HG03280 (cell line): ENCODE measurements at regions not wholly inside any gene's neighbourhood (a gene's known extent, or its start where the extent isn't known, plus 50 kb on each side); places are given as distances from the start of the nearest gene placed in this dataset.

Experiments used
- ATAC-seq: cut with Tn5 transposase; IDR thresholded peaks from one replicate; pipeline ENCODE4 v1.9.1; 2021; ENCODE audit warnings: mild to moderate bottlenecking, moderate library complexity; ENCODE audit not compliant: unreplicated experiment

DNA sequence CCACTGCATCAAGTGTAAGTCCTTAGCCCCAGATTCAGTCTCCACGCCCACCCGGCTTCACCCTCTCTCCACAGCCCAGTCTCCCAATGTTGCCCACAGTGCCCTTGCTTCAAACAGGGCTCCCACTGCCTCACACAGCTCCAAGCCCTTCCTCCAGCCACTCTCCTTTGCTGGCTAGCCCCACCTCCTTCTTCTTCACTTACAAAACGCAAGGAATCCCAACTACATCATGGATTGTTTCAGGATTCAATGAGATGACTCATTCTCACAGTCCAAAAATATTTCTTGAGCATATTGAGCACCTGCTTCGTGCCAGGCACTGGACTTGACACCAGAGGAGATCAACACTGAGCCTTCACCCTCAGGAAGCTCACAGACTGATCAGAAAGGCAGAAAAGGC lies 533.5 kb downstream of the BUD13 start:
- no peak for ATAC-seq

DNA sequence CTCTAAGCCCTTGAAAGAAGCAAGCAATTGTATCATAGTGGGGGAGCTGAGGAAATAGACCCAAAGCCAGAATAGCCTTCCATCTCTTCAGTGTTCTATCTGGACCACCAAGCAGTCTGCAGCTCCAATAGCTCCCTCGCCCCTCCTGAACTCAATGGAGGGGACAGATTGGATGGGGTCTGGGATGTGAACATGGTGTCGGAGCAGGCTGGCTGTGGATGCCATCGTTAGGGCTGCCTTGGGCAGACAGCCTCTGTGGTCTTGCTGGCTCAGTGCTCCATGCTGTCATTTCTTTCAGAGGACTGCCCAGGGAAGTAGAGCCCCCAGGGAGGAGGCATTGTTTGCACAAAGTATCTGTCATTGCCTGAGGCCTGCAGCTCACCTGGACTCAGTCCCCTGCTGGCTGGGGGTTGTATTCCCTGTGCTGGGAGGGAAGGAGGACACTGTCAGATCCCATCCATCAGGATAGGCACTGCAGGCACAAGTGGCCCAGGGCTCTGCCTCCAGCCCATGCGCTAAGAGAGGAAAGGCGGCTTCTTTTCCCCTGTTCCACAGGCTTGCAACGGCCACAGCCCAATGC lies 537.7 kb downstream of the BUD13 start:
- no peak for ATAC-seq

- no peak for ATAC-seq
These were observed 539.2 kb downstream of the BUD13 start for GRCh38 chr11:116233561-116233960.

- no peak for ATAC-seq
These were observed 540.4 kb downstream of the BUD13 start for GRCh38 chr11:116232364-116232828.

DNA sequence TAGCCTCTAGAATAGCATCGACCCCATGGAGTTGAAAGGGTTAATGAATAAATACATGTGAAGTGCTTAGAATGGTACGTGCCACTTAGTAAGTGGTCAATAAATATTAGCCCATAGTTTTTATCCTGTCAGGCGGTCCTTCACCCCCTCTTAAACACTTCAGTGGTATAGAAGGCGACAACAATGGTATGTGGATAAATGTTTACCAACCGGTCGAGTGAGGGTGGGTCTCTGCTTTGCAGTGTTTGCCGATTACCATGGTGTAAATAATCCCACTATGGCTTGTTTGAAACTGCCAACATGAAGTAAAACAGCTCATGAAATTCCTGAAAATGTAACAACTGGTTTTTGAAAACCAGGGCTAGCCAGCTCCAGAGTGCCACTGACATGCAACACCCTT lies 541.2 kb downstream of the BUD13 start:
- ATAC-seq, result no peak

DNA sequence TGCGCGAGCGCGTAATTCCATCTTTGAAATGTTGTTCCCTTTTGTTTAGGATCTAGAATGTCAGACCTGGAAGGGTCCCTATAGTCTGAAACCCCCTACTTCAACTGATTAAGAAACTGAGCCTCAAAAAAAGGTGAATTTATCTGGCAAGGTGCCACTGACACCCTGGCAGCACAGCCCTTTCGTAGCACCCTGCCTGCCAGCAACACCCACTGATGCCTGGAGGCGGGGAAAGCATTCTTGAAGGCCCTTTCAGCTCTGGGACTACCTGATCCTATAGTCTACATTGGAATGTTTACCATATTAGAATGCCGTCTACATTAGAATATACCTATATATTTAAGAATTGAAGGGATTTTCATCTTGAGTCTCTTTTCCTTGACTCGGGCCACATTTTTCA lies 542.3 kb downstream of the BUD13 start:
- ATAC-seq, result no peak

DNA sequence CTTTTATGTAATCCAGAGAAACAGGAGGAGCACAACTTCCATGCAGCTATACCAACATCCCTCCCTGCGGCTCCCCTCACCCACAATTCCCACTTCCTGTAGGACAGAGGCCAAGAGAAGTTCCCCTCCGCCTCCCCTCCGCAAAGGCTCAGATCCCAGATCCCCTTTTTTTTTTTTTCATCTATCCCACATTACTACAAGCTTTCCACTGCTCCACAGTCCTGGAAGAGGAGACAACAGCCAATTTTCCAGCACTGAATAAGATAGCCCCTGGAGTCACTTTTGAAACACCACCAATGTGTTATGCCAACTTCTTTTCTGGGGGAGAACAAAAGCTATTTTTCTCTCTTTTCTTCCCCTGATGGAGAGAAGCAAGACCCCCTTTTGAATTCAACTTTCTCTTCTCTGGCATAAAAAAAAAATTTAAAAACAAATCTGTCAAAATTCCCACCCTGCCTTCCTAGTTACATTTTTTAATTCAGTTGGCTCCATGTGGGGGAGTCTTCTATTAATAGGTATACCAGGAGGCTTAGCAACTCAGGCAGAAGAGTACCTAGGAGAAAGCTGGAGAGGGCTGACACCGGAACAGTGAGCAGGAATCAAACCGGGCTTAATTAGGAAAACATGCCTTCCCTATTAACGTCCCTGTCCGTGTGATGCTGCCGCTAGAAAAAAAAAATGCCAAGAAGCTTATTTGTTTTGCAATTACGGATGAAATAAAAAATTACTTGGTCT lies 543.4 kb downstream of the BUD13 start:
- no peak for ATAC-seq

GRCh38 chr11:116226731-116227130 lies 546.1 kb downstream of the BUD13 start:
- ATAC-seq, result no peak

DNA sequence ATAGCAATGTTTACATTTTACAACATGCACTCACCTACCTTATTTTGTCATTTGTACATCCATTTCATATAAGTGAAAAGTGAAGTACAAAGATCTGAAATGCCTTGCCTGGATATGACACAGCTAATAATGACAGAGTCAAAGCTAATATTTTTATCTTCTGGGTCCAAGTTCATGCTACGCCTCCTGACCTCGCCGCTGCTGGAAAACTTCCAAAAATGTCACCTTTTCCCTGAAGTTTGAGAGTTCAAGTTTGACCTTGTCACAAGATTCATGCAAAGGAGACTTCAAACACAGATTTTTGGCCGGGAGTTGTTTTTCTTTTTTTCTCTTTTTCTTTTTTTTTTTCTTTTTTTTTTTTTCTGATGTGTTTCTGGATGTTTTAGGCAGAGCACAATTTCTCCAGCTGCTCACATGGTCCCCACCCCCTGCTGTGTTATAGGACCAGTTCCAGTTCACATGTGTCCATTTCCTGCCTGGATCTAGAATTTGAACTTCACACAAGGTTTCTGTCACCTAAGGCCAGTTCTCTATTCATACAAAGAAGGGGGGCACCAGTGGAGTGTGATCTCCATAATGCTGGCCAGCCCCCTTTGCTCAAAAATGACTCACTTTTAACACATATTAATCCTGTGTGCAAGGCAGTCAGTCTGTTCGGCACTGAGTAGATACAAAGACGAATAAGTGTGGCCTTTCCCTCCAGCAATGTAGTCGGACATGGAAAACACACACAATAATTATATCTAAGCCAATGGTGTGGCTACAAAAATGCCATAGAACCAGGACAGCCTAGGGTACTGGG lies 546.8 kb downstream of the BUD13 start:
- no peak for ATAC-seq

DNA sequence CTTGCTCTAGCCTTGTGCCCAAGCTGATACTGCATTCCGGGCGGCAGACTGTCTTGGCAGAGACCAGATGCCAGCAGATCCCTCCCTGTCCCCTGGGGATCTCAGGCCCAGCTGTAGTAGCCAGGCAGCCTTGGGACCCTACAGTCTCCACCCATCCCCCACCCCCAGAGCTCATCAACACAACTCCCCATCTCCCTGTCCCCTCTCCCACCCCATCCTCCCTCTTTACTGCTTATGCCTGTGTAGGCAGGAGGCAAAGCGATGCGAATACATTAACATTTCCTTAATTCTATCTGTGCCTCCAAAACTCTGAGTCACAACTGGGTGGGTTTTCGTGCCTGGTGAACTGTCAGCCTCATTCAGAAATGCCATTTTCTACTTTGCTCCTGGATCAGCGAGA lies 547.6 kb downstream of the BUD13 start:
- ATAC-seq, result no peak

GRCh38 chr11:116224889-116225200 lies 547.9 kb downstream of the BUD13 start:
- ATAC-seq, result no peak

GRCh38 chr11:116224154-116224888 lies 548.5 kb downstream of the BUD13 start:
- ATAC-seq, result no peak

DNA sequence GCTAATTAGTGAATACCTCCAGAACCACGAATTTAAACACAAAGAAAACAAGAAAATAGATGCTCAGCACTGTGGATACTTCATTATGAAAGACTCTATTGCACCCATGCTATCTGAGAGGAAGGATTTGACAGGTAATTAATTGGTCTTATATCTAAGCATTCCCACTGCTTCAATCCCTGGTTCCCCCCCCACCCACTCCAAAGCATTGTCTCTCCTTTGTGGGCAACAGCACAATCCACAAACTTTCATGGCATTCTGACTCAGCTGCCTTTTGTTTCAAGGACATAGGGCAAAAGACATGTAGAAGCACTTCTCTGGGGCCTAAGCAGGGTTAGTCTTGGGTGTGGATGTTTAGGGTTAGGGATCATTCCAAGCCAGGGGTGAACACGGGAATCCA lies 551.4 kb downstream of the BUD13 start:
- no peak for ATAC-seq

- ATAC-seq, result no peak
These were observed 553.6 kb downstream of the BUD13 start for GRCh38 chr11:116219171-116219635.

- no peak for ATAC-seq
These were observed 555.3 kb downstream of the BUD13 start for GRCh38 chr11:116217441-116217840.

- ATAC-seq, result no peak
These were observed 555.8 kb downstream of the BUD13 start for GRCh38 chr11:116217006-116217405.

DNA sequence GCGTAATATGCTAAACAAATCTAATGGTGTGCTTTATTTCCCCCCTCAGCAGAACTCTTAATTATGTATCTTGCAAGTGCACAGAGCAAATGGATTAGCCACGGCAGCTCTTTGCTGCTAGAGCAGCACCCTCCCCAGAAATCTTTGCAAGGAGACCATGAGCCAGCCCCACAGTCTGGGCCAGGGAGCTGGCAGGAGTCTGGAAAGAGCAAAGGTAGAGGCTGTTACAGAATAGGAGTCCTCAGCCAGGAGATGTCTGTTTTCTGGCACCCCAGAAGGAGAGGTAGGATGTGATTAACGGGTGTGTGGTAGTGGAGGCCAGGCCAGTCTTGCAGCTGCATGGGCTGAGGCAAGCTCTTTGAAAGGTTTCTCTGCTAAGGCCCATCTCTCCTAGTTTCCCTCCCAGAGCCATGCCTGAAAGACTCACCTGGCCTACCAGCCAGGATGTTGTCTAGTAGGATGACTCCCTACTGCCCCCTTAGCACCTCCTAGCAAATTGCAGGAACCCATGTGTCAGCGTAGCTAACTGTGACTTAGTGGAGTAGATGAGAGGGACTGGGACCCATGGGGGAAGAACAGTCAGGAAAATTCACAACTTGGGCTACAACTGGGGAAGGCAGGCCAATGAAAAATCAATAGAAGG lies 557.2 kb downstream of the BUD13 start:
- ATAC-seq, result no peak

GRCh38 chr11:116211147-116211546 lies 561.6 kb downstream of the BUD13 start:
- ATAC-seq, result no peak

- no peak for ATAC-seq
These were observed 562.1 kb downstream of the BUD13 start for GRCh38 chr11:116210663-116211062.

DNA sequence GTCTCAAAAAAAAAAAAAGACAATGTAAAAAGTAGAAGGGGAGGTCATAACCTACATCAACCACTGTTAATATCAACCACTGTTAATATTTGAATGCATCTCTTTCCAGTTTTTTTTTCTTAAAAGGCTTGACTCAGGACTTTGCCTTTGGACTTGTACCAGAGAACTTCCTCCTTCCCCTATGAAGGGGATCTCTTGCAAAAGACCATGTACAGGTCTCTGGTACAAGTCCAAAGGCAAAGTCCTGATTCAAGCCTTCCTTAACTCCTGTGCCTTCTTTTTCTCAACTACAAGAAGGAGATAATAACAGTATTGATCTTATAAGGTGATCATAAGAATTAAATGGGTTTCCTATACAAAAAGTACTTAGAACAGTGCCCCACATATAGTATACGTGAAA lies 563.5 kb downstream of the BUD13 start:
- no peak for ATAC-seq
